Globus pallidus (tissue), 1 donor: ENCODE measurements at regions not wholly inside any gene's neighbourhood (a gene's known extent, or its start where the extent isn't known, plus 50 kb on each side); places are given as distances from the start of the nearest gene placed in this dataset.

Experiments used
- DNase-seq: peaks from one replicate; pipeline ENCODE4 v3.0.0-alpha.2; 2015; ENCODE audit warnings: low spot score

DNA sequence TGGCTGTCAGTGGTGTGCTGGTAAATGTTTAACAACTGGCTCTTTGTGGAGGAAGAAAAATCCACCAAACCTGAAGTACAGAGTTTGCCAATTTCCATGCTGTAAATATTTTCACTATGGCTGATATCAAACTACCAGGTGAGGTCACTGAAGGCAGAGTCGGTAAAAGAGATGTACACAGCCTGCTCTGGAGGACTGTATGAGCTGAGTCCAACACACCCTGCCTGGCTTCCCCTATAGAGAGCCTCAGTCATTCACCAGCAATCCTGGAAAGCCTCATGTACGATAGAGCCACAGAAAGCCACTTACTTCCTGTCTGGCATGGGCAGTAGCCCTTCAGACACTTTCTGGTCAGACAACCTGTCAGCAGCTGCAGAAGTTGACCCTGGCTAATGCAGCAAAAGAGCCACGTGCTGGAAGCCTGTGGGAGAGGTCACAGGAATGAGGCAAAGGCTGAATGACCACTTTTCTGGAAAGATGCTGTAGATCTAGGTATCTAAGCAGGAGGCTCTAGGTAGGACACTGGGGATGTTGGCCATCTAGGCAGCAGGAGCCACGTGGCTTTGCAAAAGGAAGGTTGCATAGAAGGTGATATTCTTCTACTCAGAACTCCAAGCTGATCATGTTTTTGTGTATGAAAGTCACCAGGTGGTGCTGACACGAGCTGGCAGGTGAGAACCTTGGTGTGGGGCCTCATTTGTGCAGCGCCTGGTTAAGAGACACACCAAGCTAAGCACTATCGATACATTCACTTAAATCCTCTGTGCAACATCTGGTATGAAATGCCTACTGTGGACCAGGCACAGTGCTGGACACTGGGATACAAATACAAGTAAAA lies 553.9 kb downstream of the VRK1 start:
- DNase-seq = no peak

DNA sequence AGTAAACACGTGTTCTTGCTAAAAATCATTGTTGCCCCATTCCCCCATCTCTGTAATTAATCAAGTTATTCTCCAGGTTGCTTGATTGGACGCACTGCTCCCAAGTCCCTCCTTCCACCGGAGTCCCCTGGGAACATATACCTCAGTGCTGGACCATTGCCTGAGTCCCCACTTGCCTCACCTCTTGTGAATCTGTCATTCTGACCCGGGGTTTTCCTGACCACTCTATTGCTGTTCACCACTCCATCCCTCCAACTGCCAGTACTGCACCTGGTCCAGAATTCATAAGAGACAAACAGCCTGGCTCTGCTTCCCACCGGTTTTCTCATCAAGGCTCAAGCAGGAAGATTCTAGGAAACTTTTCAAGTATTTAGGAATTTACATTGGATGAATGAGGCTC lies 555.9 kb downstream of the VRK1 start:
- DNase-seq = no peak

DNA sequence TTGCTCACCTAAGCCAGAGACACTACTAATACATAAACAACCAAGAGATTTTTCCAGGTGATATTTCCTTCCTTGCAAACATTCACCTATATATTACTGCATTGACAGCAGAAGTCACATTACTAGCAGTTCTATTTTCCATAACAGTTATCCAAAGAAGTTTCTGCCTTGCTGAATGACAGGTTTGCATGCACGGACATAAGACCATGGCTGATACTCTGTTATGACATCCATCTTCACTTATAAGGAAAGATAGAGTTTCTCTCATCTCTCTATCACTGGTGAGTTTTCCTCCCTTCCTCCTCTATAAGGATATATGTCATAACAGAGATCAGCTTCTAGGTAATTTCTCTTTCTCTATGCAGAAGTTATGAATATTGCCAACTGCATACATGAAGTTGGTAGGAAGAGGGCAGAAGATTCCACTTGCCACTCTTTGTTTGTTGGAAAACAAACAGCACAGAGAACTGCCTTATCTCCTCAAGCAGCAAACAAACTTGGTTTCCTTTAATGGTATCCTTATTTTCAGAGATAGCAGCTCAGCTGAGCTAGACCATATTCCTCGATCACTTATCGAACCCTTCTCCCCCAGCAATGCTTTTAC lies 557.0 kb downstream of the VRK1 start:
- DNase-seq = no peak

DNA sequence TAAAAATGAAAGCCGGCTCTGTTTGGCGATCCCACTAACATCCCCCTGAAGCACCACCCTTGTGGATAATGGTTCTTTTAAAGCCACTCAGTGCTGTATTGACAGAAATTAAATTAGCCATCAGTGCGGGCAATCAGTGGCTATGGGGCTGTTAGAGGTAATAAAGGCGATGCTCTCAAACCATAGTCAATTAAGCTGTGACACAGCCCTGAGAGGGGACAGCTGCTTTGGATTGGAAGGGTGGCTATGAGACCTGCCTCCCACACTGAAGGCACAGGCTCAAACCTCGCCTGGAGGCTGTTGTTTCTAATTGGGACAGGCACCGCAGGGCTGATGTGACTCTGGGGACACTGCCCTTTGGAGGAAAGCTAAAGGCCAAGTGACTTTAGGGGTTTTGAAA lies 562.2 kb downstream of the VRK1 start:
- no peak for DNase-seq

DNA sequence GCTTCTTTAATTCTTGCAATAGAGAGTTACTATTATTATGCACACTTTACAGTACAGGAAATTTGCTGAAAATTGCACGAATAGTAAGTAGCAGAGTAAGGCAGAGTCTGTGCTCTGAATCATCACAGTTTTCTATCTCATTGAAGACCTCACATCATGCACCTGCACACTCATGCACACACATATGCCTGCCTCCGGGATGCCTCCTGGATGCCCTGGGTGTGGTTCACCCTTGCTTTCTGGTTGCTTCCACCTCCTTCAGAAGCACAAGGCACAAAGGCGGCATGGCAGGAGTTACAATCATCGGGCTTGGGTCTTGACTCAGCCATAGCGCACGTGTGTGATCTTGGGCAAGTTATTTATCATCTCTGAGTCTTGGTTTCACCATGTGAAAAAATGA lies 564.0 kb downstream of the VRK1 start:
- DNase-seq = no peak

DNA sequence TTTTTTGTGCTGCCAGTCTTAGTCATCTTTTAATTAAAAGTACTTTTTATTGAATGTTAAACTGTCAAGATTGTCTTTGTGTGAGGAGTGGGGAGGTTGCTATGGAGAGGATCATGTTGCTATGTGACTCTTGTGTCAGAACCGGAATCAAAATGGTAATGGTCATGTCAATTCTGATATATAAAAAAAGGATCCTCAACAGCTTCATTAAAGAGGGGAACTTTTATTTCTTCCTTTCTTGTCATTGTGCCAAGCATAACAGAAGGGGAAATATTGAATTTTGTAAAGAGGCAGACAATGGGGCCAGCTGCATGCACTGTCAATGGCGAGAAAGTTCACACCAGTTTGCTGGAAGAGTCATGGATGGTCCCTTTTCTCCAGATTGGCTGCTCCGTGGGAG lies 564.8 kb downstream of the VRK1 start:
- no peak for DNase-seq

DNA sequence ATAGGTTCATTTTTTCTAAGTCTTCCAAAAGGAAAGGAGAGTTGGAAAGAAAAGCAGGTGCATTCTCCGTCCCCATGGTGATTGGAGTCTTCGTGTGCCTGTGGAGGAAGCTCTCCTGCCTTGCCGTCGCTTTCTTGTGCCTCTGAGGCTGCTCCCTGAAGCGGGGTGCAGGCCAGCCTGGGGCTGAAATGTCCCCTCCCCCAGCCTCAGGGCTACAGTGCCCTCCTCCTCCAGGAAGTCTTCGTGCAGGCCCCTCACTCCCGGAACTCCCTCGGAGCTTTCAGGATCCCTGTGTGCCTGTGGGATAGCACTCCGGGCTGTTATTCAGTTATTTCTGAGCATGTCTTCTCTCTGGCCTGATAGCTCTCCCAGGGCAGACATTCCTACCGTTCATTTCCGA lies 569.2 kb downstream of the VRK1 start:
- DNase-seq = no peak

DNA sequence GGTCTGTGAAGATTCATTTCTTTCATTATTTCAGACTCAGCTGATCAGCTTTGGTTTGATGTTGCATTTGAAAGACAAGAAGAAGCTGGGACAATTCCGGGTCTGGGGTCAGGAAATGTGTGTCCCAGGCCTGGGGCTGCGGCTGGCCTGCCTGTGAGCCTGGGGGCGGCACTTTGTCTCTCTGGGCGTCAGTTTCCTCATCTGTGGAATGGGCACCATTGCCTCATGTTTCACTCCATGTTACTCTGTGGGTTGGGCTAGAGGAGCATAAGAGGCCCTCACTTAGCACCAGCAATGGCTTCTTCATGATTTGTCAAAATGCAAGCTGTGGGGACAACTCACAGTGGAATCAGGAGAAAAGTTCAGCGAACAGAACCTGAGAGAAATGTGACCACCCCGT lies 570.1 kb downstream of the VRK1 start:
- DNase-seq = no peak

DNA sequence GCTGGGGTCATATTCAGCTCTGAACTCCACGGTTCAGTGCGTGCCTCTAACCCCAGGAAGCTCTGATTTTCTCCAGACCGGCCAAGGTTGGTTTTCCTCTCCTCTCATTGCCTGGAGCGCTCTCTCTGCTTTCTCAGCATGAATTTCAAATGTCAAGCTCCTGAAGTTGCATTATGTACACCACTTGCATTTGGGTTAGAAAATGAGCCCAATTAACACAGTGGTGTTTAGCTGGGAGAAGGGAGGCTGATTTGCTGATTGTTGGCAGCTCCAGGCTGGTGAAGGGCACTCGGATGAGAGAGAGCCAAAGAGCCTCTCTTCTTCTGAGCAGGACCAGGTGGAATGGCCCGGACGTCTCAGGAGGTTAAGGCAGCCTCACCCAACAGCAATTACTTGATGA lies 570.9 kb downstream of the VRK1 start:
- no peak for DNase-seq

DNA sequence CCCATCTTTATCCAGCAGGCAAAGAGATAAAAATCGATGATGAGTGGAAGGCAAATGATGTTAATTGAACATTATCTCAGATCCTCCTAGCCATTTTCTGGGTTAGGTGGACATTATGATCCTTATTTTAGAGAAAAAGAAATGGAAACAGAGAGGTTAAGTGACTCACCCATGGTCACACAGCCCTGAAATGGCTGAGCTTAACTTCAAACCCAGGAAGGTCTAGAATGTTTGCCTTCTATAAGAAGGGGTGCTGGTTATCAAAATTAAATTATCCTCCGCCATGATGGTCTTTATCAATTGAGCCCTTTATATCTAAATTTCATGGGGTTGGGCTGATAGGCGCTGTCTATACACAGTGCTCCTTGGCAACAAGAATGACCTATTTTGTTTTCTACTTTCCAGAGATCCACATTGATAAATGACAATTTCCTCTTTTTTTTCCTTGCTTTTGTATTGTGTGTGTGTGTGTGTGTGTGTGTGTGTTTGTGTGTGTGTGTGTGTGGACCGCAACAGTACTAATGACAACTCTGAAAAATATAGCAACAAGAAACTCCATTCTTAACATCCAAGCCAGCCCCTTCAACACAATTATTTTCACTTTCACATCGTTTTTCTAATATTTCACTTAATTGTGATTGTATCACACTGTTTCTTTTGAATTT lies 571.9 kb downstream of the VRK1 start:
- no peak for DNase-seq

DNA sequence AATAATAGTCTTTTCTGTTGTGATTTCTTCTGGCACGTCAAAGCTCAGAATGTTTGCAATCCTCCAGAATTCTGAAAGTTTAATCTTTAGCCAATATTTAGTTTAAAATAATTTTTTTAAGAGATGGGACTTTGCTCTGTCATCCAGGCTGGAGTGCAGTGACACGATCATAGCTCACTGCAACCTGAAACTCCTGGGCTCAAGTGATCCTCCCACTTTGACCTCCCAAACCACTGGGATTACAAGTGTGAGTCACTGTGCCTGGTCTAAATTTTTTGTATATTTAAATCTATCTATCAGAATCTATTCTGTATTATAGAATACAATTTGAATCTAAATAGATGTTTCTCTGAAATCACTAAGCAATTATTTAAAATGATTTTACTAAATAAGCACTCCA lies 572.7 kb downstream of the VRK1 start:
- no peak for DNase-seq

DNA sequence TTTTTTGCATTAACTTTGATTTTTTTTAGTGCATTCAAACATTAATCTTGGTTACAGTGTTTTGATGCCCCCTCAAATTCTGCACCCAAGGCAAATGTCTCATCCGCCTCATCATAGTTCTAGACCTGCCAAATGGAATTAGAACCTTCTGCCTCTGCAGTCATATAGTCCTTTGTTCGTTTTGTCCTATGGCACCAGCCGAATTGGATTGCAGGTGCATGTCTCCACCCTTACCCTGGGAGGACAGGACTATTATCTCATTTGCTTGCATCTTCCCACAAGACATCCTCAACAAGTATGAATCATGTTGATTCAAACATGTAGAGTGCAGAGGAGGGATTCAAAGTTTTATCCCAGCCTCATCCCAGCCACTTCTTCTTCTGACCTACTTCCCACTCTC lies 579.1 kb downstream of the VRK1 start:
- DNase-seq = no peak

DNA sequence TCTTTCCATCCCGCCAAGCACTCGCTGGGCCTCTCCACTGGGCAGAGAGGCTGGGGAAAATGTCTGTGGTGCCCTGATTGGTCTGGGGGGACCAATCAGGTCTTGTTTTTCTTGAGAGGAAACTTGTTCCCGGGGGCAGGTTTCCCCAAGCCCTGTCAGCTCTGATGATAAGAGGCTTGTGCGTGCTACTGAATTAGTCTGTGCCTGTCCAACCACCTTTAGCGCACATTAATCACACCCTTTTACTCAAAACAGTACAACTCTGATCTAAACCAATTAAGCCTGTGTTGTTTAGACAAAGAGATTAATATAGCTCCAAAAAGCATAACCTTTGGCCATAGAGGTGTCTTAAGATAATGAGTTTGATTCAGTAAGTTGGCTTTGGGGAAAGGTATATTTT lies 580.4 kb downstream of the VRK1 start:
- DNase-seq = no peak

DNA sequence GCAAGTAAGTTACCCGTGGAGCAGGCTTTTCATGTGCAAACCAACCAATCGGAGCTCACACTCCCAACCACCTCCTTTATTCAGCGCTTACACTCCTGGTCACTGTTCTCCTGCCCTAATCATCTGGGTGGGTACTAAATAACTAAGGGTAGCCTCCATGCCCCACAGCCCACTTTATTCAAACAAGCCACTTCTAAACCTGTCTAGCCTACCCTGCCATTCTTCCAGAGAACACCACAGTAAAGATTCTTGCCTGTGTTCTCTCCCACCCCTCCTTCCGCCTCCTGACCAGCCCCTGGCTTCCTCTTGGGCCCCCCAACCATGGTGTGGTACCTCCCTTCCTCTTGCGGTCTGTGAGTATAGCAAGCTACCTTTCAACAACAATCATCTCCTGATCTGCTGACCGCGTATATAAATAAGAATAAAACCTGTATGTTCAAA lies 581.9 kb downstream of the VRK1 start:
- DNase-seq = no peak

DNA sequence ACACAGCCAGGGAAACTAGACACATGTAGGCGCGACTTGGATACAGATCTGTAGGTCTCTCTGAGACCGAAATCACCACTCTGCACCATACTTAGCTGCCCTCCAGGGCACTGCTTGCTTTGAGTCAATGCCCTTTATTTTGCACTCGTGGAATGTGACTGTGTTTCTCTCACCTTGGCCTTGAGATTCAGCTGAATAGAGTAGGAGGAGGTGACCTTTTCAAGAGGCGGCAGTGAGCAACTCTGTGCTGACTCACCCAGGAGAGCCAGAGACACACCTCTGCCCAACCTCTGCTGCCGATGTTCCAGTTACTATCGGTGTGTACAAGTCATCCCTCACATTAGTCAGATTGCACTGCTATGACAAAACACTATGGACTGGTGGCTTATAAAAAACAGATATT lies 583.4 kb downstream of the VRK1 start:
- DNase-seq = no peak

DNA sequence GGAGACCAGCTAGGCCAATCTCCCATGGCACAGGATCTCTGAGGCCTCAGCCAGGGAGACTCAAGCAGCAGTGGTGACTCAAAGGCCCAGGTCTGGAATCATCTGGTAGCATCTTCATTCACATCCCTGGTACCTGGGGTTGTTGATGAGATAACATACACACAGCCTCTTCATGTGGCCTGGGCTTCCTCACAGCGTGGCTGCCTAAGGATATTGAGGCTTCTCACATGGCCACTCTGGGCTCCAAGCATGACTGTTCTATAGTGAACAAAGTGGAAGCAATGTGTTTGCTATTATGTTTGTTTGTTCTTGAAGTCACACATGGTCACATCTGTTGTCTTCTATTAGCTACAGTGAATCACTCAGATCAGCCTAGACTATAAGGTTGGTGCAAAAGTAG lies 584.1 kb downstream of the VRK1 start:
- DNase-seq = no peak

DNA sequence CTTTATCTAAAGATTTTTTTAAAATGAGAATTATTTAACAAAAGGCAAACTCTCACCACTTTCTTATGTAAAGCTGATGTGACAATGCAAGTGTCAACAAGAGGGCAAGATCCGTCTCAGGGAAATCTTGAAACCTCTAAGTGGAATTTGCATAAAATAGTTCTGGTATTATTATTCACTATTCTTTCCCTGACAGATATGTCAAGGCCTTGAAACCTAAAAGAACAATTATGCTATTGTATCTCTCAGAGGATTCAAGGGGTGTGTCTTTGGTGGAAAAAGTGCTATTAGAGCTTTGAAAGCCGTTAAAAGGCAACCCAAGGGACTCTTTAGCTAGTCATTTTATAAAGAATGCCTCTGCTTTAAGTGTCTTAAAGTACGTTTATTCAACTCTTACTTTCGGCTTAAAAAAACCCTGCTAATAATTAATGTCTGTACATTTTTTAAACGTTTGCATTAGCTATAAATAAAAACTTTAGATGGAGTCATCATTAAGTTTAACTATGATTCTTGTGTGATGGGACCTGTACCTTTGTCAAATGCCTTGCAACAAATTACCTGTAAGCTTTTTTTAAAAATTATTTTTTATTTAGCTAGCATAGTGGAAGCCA lies 585.5 kb downstream of the VRK1 start:
- no peak for DNase-seq

DNA sequence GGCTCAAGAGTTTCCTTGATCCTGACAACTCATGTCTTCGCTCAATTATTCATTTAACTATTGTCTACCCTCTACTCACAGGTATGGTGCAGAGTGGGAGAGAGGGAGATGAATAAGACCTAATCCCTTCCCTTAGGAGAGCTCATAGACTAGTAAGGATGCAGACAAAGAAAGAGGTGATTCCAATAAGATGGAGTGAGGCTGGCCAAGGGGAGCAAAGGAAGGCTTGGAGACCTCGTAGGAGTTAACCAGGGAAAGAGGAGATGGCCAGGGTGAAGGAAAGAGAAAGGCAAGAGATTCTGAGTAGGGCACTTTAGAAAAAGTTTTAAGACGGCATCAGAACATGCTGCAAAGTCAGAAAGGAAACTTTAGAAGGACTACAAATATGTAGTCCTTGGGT lies 588.5 kb downstream of the VRK1 start:
- no peak for DNase-seq

DNA sequence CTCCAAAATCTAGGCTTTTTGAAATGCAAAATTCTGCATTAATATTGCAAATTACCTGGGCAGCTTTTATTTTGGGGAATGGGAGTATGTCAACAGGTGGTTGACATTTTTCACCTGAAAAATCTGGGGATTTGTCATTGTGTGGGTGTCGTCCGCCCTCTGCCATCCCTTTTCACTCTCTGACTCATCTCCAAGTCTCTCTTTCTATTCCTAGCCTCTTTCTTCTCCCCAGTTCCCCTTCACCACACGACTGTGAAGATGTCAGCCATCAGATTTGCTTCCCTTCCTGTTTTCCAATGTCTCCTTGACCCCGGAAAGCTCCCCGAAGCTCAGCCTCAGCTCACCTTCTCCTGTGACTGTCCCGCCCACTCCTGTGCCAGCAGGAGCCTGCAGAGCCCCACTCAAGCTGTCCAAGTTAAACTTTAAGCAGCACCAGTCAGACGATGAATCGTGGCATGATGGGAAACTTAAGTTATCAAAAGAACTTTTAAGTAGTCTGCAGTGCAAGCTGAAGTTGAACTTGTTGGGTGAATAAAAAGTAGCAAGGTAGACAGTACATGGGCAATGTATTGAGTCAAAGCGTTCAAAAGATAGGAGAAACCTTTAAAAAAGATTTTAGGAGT lies 590.2 kb downstream of the VRK1 start:
- no peak for DNase-seq

DNA sequence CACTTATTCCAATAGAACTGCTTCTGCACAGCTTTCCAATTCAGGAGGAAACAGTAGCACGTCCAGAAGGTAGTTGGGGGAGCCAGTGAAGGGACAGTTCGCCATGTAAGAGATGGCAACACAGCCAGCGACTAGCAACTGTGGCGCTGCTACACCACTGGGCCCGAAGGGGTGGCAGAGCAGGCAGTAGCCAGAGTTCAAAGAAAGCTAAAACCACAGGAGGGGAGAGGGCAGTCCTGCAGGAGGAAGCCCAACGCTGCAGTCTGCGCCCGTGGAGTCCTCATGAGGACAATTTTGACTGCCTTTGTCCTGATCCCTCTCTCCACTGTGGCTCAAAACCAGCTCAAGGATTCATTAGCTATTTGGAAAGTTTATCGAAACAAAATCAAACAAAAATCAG lies 591.2 kb downstream of the VRK1 start:
- no peak for DNase-seq

DNA sequence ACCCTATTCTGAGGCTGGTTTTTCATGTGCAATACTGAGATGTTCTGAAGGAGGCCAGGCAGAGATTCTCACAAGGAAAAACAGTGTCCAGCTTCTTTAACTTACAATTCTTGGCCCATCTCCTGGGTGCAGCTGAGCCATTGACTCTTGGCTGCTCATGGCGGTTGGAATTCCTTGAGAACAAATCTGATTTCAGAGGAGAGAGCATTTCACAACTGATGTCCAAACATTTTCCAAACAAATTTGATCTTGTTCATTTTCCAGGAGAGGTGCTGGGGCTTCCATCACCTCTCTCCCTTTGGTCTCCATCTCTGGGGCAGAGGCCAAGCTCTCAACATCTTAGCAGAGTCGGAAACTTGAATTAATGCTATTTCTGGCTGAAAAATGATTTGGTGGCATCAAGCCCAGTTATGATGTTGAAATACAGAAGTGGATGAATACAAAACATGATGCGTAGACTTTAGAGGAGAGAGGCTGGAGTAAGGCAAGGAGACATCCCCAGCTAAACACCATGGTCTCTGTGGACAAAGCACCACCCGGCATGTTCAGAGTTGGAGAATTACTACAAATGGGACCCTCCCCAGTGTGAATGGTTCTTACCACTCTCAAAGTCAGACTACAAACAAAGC lies 593.0 kb downstream of the VRK1 start:
- no peak for DNase-seq

DNA sequence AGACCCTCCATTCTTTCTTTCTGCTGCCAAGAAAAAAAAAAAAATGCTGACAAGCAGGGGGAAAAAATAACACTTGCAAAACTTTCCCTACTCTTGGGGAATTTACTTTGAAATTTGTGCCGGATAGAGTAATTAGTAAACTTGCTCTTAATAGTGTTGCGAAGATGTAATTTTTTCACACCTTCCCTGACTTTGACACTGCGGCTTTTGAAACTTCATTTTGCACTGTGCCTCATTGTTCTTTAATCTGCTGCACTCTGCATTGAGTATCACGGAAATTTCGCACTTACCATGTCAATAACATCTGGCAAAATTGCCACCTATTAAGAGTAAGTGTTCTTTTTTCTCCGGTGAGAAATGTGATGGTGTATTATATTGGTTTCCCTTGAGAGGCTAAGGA lies 596.1 kb downstream of the VRK1 start:
- no peak for DNase-seq
